ENCODE measurements at regions not wholly inside any gene's neighbourhood (a gene's known extent, or its start where the extent isn't known, plus 50 kb on each side); places are given as distances from the start of the nearest gene placed in this dataset.

DNA sequence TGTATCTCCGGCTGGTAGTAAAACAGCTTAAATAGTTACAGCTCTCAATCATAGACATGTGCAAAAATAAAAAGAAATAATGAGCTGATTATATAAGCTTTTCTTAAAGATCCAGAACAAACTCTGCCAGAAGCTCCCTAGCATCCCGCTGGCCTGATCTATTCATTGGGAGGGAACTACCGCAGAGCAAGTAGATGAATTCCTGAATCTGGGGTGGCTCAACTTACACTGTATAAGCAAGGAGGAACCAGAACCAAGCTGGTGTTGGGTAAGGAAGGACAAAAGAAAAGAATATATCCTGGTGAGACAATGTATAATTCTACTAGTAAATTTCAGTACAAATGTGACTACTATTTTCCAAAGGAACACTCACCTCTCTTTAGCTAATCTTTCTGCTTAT, 1122.2 kb downstream of the OLFM4 start:
- TF ChIP-seq, protein P1, sequence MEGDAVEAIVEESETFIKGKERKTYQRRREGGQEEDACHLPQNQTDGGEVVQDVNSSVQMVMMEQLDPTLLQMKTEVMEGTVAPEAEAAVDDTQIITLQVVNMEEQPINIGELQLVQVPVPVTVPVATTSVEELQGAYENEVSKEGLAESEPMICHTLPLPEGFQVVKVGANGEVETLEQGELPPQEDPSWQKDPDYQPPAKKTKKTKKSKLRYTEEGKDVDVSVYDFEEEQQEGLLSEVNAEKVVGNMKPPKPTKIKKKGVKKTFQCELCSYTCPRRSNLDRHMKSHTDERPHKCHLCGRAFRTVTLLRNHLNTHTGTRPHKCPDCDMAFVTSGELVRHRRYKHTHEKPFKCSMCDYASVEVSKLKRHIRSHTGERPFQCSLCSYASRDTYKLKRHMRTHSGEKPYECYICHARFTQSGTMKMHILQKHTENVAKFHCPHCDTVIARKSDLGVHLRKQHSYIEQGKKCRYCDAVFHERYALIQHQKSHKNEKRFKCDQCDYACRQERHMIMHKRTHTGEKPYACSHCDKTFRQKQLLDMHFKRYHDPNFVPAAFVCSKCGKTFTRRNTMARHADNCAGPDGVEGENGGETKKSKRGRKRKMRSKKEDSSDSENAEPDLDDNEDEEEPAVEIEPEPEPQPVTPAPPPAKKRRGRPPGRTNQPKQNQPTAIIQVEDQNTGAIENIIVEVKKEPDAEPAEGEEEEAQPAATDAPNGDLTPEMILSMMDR (IDR thresholded peaks at IDR 0.05 in 8 of 11, conservative IDR thresholded peaks at IDR 0.05 in 3 of 11): no peak
- no peak for TF ChIP-seq POLR2AphosphoS5 (IDR thresholded peaks at IDR 0.05)
- no peak for TF ChIP-seq POLR2A (IDR thresholded peaks at IDR 0.05)

Data from spleen (tissue), 7 donors.